GM10847 (cell line): ENCODE measurements at regions not wholly inside any gene's neighbourhood (a gene's known extent, or its start where the extent isn't known, plus 50 kb on each side); places are given as distances from the start of the nearest gene placed in this dataset.

Experiments
- POLR2A ChIP-seq: IDR thresholded peaks from 2 replicates; pipeline ENCODE4 v1.6.1; 2011; ENCODE audit not compliant: insufficient read length; ENCODE audit errors: extremely low read depth

DNA sequence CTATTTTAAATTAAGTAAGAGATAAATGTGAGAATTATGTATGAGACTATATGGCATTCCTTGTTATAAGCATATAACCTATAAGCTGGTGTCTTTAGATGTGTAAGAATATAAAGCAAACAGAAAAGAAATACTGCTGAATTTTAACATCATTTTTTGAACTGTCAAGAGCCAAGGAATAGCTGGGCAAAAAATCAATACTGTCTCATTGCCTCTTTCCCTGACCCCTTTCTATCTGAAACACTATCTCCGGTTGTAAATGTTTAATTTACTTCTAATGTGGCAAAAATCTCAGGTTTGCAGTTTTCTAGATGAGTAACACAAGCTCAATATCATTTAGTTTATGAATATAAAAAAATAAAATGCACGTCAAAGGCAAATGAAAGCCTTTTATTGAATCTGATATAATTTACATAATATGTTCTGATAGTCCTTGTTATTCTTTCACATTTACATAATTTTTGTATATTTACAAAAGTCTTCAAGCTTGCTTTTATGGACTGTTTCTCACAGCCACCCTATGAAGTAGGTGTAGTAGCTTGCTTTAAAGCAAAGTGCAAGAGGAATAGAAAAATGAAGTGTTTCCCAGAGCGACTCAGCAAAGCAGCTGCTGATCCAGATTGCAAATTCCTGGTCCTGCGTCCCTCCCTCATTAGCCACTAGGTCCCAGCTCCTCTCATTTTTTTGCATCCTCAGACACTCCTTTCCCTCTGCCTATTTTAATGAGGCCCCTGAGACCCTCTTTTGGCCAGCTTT lies 188.2 kb upstream of the RFC3 start:
- TF ChIP-seq POLR2A, result no peak

DNA sequence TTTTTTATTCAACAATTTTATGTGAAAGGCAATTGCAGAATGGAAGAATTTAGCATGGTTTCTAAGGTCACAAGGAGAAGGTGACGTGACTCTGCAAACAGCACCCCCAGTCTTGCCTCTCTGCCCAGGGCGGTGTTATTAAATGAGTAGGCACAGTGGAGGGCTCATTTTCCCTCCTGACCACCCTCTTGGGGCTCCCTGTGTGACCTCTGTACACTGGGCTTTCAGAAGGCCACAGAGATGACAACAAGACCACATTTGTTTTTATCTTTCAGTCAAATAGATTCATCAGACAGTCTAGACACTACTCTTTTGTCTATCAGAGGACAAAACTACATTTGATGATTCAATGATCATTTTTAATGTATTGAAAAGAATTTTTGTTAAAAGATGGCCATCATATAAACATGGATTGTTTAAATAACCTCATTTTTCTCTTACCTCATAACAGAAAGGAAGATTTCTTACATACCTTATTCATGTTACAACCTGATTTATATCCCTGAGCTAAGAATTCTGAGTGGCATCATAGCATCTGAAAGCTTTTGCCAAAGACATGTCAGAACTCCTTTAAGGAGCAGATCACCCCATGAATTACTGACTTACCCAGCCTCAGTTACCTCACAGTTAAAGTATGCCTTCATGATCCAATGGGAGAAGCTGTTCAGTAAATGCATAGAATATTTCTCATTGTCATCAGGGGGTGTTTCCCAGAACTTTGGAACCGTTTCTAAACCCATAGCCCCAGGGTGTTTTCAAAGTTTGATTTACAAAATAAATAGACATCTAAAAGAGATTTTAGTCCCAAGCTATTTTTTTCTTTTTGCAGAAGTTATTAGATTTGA lies 184.0 kb upstream of the RFC3 start:
- no peak for TF ChIP-seq POLR2A

DNA sequence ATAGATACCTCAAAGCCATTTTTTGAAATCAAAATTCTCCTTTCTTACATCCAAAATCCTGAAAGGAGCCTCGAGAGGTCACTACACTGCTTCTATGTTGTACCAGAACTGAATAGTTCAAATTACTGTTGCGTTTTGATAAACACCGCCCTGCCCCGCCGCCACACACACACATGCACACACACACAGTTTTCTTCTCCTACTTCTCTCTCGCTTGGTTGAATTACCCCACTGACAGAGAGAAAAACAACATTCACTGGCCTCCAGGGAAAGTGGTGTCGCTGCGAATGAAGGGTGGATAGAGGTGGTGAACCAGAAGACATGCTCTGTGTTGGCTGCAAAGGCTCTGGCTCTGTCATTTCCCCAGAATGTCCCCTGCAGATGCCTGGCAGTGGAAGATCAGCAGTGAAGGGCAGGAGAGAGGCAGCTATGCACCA lies 183.4 kb upstream of the RFC3 start:
- no peak for TF ChIP-seq POLR2A

DNA sequence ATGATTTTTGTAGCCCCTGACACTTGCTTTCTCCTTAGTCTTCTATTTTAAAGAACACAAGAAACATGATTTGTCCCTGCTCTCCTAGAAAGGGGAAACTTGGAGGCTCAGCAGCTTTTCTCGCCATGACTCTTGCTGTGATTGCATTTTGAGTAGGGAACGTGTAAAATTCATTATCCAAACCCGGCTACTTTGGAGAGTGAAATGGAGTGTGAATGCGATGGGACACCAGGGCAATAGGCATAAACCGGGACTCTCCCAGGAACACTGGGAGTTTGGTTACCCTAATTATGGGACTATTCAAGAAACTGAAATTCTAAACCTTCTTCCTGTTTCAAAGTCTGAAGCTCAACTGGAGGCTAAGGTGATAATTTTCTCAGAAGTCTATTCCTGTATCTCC lies 181.7 kb upstream of the RFC3 start:
- TF ChIP-seq POLR2A, result no peak

DNA sequence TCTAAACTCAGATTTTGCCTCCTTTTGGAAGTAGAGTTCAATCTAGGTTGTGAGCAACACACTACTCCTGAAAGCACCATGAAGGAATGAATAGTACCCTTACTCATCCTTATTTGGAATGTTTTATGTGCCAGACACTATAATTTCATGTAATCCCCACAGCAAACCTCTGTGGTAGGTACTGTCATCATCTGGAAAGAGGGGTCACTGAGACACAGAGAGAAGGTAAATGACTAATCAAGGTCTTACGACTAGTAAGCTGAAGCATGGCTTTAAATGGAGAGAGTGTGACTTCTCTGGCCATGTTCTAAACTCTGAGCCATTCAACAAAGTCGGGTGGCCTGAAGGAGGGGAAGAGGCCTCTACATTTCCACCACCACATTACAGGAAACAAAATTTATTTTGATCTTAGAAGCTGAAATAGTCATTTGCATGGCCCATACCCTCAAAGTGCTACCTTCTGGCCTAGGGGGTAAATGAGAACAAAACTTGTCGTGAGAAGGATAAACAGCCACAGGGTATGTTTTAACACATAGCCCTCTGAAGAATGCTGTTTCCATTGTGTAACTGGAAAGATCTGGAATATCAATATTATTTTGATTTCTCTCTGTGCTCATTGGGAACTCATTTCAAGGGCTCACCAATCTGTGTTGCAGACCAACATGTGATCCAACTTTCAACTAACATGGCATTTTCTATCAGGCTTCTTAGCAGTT lies 180.8 kb upstream of the RFC3 start:
- no peak for TF ChIP-seq POLR2A

DNA sequence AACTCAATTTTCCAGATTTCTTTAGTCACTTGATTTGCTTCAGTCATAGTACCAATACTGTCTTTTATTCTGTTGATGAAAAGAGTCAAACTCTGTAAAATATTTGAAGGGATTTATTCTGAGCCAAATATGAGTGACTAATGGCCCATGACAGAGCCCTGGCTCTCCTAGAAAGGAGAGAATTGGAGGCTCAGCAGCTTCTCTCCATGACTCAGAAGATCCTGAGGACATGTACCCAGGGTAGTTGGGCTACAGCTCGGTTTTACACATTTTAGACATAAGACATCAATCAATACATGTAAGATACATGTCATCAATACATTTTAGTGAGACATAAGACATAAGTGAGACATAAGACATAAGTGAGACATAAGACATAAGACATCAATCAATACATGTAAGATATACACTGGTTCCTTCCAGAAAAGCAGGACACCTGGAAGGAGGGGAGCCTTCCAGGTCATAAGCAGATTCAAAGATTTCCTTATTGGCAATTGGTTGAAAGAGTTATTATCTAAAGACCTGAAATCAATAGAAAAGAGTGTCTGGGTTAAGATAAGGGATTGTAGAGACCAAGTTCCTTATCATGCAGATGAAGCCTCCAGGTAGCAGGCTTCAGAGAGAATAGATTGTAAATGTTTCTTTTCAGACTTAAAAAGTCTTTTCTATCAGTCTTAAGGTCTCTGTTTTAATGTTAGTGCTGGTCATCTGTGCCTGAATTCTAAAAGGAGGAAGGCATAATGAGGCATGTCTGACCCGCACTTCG lies 179.8 kb upstream of the RFC3 start:
- TF ChIP-seq POLR2A, result no peak

DNA sequence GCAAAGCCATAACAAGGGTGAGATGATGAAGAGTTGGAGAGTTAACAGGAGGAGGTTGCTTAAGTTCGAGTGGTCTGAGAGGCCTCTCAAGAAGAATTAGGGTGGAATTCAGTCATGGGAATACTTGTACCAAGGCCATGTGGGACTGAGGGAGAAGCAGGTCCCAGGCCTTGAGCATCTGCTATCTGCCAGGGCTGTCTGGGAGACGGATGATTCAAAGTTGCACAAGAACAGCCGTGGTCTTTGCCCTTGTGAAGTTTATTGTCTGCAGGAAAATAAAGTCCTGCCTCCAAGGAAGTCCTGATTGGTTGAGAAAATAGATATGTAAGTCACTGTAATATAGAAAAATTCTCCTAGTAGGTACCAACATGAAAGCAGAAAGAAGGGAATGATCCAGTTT lies 178.8 kb upstream of the RFC3 start:
- no peak for TF ChIP-seq POLR2A

DNA sequence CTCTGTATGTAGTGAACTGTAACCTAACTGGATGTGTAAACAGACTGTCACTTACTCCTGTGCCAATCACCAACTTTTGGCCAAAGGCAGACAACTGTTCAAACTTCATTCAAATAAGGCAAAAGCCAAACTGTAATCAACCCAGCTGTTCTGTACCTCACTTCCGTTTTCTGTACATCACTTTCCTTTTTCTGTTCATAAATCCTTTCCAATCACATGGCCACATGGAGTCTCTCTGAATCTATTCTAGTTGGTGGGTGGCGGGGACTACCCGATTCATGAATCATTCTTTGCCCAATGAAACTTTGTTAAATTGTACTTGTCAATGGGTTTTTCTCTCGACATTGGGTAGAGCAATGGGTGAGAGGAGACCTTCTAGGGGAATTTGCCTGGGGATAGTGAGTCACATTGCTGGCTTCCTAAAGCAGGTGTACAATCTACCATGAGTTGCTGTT lies 178.3 kb upstream of the RFC3 start:
- TF ChIP-seq POLR2A, result no peak

DNA sequence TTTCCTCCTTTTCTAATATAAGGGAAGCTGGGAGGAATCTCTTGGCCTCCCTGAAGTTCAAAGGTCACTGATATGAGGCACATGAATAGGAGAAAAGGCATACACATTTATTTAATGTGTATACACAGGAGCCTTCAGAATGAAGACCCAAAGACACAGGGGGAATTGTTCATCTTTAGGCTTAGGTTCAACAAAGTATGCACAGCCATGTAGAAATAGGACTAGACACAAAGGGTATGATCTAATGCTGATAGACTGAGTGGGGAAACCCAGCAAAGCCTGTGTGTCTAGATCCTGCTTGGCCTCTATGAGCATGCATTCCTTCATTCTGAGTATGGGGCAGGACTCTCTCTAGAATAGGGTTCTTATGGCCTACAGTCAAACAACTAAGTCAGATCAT lies 177.1 kb upstream of the RFC3 start:
- TF ChIP-seq POLR2A, result no peak

DNA sequence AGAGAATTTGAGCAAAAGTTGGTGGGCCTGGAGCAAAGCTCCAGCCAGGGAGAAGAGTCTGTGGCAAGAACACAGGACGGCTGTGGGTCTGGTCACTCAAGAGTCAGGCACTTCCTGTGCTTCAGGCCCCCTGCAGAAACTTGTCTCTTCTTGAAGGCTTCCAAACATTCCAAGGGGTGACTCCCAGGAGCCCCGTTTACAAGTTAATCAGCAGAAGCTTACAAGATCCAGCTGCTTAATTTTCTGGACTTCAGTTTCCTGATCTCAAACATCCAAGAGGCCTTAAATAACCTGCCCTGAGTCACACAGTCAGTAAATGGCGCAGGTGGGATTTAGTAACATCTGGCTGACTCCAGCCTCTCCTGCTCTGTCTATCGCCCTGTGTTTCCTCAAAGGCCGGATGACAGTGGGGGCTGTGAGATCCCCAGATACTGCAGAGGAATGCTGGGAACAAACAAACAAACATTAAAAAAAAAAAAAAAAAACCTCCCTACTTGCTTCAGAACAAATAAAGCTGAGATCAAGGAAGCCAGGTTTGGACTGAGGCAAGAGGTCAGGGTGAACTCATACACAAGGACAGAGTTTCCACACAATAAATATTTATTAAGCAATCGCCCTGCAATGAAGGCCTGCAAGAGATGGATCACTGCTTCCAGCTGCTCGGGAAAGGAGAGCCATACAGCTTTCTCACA lies 175.4 kb upstream of the RFC3 start:
- TF ChIP-seq POLR2A, result no peak

DNA sequence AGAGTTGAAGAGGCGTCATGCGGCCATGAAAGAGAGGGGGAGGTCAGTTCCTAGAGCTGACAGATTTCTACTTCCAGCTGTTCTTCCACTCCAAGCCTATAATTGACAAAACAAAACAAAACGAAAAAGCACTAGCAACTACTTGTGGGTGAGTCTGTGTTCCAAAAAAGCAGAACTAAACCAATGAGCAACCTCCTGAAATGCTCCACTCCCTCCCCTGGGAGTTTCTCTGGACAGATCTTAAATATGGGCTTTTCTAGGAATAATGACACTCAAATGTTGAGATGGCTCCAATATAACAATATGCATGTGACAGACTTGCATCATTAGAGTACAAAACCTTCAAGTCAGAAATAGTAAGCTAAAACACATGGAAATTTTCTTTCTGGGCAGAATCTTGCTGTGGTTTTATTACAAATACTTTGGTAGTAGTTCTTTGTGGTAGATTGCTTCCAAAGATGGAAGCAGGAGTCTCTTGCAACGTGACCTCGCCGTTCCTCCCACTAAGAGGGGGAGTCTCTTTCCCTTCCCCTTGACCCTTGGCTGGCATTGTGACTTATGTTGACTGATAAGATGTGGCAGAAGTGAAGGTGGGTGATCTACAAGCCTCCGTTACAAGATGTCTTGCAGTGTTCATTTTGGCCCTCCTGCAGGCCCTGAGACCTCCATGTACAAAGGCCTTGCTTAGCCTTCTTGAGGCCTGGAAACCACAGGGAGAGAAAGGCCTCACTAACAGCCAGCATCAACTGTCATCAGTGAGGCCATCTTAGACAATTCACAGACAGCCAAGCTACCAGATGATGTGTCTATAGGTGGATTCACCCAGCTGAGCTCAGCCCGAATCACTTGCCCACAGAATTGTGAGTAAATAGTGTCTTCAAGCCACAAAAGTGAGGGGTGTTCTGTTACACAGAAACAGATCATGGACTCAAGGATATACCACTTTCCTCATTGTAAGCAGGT lies 173.1 kb upstream of the RFC3 start:
- no peak for TF ChIP-seq POLR2A

DNA sequence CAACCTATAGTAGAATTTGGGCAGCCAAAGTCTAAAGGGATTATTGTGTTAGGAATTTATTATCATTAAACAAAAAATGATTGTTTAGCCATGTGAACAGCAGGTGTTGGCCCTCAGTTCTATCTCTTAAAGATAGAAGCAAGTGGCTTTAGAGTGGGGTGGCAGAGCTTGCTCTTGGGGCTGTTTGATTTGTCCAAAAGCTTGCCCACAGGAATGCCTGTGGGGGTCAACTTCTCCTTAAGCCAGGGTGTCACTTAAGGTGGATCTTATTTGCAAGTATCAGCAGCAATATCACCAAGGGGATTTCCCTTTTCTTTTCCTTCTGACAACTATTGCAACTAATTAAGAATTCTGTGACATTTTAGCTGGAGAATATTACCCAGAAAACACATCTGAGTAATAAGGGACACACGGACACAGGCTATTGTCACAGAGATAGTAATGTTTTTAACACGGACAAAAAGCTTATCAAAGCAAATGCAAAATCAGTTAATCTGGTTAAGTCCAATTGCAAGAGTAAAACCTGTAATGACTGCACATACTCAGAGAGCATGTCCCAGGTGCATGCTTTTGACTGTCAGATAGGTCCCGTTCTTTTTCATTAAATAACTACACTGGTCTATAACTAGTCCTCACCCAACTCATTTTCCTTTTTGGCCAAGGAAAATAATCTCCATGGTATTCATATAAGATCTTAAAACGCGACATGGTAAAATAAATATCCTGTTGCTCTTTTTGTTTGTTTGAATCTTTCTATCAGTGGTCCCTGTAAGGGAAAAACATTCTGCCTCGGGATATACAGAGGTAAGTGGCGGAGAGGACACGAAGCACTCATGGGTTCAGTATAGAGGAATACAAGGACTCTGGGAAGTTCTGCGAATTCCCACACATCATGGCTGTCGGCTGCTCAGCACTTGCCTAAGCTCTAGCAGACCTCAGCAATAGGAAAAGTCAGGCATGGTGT lies 172.1 kb upstream of the RFC3 start:
- TF ChIP-seq POLR2A, result no peak
